ENCODE measurements at regions not wholly inside any gene's neighbourhood (a gene's known extent, or its start where the extent isn't known, plus 50 kb on each side); places are given as distances from the start of the nearest gene placed in this dataset.
"Not testable (repeated sequence)": the region's sequence is repeated elsewhere in the genome, so short reads cannot be mapped to it uniquely, and the experiment has no call there.

DNA sequence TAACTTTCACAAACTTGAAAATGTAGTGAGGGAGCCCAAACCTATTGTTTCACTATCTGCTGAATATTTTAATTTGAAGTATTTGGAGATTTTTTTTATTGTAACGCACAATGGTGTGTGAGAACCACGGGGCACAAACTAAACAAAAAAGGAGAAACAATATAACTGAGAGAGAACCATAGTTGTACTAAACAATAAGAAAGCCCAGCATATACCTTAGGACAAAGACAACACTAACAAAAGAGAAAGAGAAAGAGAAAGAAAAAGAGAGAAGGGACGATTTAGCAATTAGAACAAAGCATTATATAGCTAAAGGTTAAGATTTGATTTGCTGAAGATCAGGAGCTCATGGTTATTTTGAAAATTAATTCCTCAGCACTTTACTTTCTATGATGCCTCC, 906.0 kb upstream of the NXPH2 start:
- Histone ChIP-seq H3K9me3 (no peaks in the 10 kb centered on the region), H3K4me3 (no peak overlapping the region), H3K36me3 (no peaks in the 10 kb centered on the region), H3K4me1 (no peaks in the 10 kb centered on the region), H3K27me3 (no peaks in the 10 kb centered on the region), H3K27ac (no peak overlapping the region)
- in situ Hi-C loops (cut with MboI; ENCODE audit: low pct_ligation_motif_present in 1 of 4, low pct_unique_long_range_greater_than_20kb in 1 of 4, low sequenced_read_pairs in 3 of 4) (no loop called here), intact Hi-C loops (cut with DNase I; ENCODE audit: low total_unique reads) (no loop called here)
- WGBS, 2 donors (ENCODE audit: low coverage in 1 of 2), result 61 to 75% methylated on average over 3 of the region's 3 CpGs
- DNase-seq, result no peak
- TF ChIP-seq EP300 (IDR thresholded peaks at IDR 0.05; ENCODE audit: low read depth), result no peak
- TF ChIP-seq POLR2AphosphoS5 (IDR thresholded peaks at IDR 0.05), result no peak
- TF ChIP-seq POLR2A (IDR thresholded peaks at IDR 0.05), result no peak
- TF ChIP-seq, protein P1, sequence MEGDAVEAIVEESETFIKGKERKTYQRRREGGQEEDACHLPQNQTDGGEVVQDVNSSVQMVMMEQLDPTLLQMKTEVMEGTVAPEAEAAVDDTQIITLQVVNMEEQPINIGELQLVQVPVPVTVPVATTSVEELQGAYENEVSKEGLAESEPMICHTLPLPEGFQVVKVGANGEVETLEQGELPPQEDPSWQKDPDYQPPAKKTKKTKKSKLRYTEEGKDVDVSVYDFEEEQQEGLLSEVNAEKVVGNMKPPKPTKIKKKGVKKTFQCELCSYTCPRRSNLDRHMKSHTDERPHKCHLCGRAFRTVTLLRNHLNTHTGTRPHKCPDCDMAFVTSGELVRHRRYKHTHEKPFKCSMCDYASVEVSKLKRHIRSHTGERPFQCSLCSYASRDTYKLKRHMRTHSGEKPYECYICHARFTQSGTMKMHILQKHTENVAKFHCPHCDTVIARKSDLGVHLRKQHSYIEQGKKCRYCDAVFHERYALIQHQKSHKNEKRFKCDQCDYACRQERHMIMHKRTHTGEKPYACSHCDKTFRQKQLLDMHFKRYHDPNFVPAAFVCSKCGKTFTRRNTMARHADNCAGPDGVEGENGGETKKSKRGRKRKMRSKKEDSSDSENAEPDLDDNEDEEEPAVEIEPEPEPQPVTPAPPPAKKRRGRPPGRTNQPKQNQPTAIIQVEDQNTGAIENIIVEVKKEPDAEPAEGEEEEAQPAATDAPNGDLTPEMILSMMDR (IDR thresholded peaks at IDR 0.05), result no peak

DNA sequence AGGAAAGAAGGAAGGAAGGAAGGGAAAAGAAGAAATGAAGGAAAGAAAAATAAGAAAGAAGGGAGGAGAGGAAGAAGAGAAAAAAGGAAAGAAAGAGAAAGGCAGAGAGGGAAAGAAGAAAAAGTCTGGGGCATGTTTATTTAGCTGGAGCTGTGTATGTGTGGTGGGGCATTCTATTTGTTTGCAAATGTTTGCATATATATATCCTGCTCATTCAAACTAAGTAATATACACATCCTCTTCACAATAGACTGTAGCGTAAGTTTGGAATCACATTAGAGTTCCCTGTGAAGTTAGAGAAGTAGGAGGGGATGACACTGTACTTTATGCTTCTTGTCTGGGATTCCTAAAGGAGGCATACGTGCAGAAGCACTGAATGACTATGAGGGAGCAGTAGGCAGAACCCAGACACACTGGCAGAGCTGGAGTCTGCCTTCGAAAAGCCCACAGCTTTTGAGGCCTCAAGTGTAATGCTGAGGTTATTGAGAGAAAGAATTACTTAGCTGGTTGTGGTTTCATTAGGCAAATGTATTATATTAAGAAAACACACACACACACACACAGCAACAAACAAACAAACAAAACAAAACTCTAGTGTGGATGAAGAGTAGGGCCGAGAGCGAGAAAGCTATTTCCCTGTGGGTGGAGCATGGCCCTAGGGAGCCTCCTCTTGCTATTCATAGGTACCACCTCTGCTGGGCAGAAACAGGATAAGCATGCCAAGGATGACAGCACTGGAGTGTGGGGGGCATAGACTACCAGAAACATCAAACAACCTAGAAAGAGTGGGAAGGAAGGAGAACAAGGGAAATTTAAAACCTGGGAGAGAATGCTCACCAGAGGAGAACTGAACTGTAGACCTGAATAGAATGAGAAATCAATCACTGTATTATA, 905.1 kb upstream of the NXPH2 start:
- WGBS, 2 donors (ENCODE audit: low coverage in 1 of 2), result 76 to 80% methylated on average over 5 of the region's 5 CpGs
- TF ChIP-seq EP300 (IDR thresholded peaks at IDR 0.05; ENCODE audit: low read depth) (no peak), POLR2A (IDR thresholded peaks at IDR 0.05) (no peak), POLR2AphosphoS5 (IDR thresholded peaks at IDR 0.05) (no peak)
- TF ChIP-seq, protein P1 (IDR thresholded peaks at IDR 0.05), result no peak
- in situ Hi-C loops (cut with MboI; ENCODE audit: low pct_ligation_motif_present in 1 of 4, low pct_unique_long_range_greater_than_20kb in 1 of 4, low sequenced_read_pairs in 3 of 4), result no loop called here
- Histone ChIP-seq H3K9me3 (no peaks in the 10 kb centered on the region), H3K27me3 (no peaks in the 10 kb centered on the region), H3K4me3 (no peak overlapping the region), H3K4me1 (no peaks in the 10 kb centered on the region), H3K27ac (no peak overlapping the region), H3K36me3 (no peaks in the 10 kb centered on the region)
- no peak for DNase-seq
- intact Hi-C loops (cut with DNase I; ENCODE audit: low total_unique reads), result no loop called here

DNA sequence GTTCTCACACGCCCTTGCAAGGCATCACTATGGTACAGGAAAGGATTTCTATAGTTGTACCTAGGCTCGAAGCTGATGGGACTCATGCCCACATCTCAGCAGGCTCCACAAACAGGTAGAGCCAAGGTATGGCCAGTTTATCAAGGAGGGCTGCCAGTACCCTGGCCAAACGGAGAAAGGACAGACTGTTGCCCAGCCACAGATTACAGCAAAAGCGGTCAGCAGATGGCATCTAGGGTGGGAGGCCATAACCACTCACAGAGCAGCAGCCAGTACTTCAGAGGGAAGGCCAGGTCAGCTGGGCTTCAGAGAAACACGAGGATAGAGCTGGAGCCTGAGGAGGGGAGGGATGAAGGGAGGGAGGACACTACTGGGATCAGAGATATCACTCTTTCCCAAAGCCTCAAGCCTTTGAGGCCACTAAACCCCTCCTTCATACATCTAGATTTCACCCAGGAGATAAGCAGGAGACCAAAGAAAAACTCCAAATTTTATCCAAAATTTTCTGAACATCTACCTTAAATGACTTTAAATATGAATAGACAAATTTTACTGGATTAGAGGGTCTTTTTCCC, 904.2 kb upstream of the NXPH2 start:
- in situ Hi-C loops (cut with MboI; ENCODE audit: low pct_ligation_motif_present in 1 of 4, low pct_unique_long_range_greater_than_20kb in 1 of 4, low sequenced_read_pairs in 3 of 4), result no loop called here

DNA sequence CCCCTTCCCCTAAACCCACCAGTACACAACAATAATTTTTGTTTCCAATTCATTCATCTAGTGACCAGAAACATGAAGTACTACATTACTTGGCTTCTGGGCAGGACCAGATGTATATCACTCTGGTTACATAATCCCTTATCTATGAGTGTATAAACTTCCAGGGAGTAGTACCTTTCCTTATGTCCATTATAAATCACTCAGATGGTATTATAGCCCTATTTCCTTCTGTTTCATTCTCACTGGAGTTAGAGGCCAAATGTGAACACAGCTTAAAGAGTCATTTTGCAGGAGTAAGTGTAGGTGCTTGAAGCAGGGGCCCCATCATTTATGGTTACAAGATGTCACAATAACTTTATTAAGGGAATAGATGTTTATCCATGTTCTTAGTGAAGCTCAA, 894.4 kb upstream of the NXPH2 start:
- H3K36me3 ChIP-seq, result no peaks in the 10 kb centered on the region
- no peaks in the 10 kb centered on the region for H3K27me3 ChIP-seq
- DNase-seq, result no peak
- in situ Hi-C loops (cut with MboI; ENCODE audit: low pct_ligation_motif_present in 1 of 4, low pct_unique_long_range_greater_than_20kb in 1 of 4, low sequenced_read_pairs in 3 of 4), result no loop called here
- intact Hi-C loops (cut with DNase I; ENCODE audit: low total_unique reads), result no loop called here
- no peak overlapping the region for H3K4me3 ChIP-seq
- peaks cover 0 to 17% (median 4%) of the 10 kb centered on the region in 4 donors for H3K4me1 ChIP-seq
- TF ChIP-seq POLR2A (IDR thresholded peaks at IDR 0.05), result no peak
- TF ChIP-seq, protein P1 (IDR thresholded peaks at IDR 0.05), result no peak
- TF ChIP-seq POLR2AphosphoS5 (IDR thresholded peaks at IDR 0.05), result no peak
- TF ChIP-seq EP300 (IDR thresholded peaks at IDR 0.05; ENCODE audit: low read depth), result no peak
- no peak overlapping the region for H3K27ac ChIP-seq
- no peaks in the 10 kb centered on the region for H3K9me3 ChIP-seq

More for the DNA sequence above, 904.2 kb upstream of the NXPH2 start:
- TF ChIP-seq POLR2A (IDR thresholded peaks at IDR 0.05) (no peak), EP300 (IDR thresholded peaks at IDR 0.05; ENCODE audit: low read depth) (no peak), POLR2AphosphoS5 (IDR thresholded peaks at IDR 0.05) (no peak)
- TF ChIP-seq, protein P1 (IDR thresholded peaks at IDR 0.05), result no peak
- Histone ChIP-seq H3K27ac (no peak overlapping the region), H3K9me3 (no peaks in the 10 kb centered on the region), H3K4me1 (no peaks in the 10 kb centered on the region), H3K36me3 (no peaks in the 10 kb centered on the region), H3K27me3 (no peaks in the 10 kb centered on the region), H3K4me3 (no peak overlapping the region)
- intact Hi-C loops (cut with DNase I; ENCODE audit: low total_unique reads), result no loop called here
- no peak for DNase-seq
- 60 to 79% methylated on average over 1 to 5 of the region's 5 CpGs for WGBS, 2 donors (ENCODE audit: low coverage in 1 of 2)

DNA sequence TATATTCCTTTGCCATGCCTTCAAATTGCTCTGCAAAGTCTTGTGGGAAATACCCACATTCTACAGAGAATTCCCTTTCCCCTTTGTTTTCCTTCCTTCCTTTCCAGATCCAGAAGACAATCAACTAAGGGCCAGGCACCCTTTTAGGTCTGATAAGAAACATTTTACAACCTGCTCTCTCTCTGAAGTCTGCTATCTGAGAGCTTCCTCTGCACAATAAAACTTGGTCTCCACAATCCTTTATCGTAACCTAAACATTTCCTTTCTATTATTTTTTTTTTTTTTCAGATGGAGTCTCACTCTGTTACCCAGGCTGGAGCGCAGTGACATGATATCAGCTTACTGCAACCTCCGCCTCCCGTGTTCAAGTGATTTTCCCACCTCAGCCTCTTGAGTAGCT, 893.3 kb upstream of the NXPH2 start:
- H3K4me3 ChIP-seq; H3K27ac ChIP-seq; H3K9me3 ChIP-seq; H3K27me3 ChIP-seq; intact Hi-C loops (cut with DNase I; ENCODE audit: low total_unique reads); DNase-seq; in situ Hi-C loops (cut with MboI; ENCODE audit: low pct_ligation_motif_present in 1 of 4, low pct_unique_long_range_greater_than_20kb in 1 of 4, low sequenced_read_pairs in 3 of 4); H3K36me3 ChIP-seq: not testable (repeated sequence)
- peaks cover 0 to 17% (median 4%) of the 10 kb centered on the region in 4 donors for H3K4me1 ChIP-seq
- 28 to 45% methylated on average over 4 of the region's 4 CpGs for WGBS, 2 donors (ENCODE audit: low coverage in 1 of 2)
